ENCODE measurements at regions not wholly inside any gene's neighbourhood (a gene's known extent, or its start where the extent isn't known, plus 50 kb on each side); places are given as distances from the start of the nearest gene placed in this dataset.

DNA sequence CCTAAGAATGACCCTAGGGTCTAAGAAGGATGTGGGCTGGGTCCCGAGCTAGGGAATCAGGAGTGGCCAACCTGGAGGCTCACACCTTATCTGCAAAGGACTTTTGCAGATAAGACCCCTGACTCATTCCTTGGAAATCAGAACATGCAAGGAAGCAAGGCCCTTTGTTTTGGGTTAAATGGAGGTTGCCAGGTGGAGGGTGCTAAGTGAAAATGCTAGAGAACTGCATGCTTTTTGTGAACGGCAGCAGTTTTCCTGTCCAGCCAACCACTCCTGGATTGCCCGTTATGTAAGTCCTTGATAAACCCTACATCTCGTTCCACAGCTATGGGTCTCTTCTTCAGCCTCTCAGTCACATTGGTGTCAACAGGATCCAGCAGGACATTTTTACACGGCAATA, 52.1 kb upstream of the CST7 start:
- no peak for DNase-seq
- H3K4me3 ChIP-seq (ENCODE audit: low read depth, low read length) = no peak overlapping the region
- peaks cover 17% of the 10 kb centered on the region for H3K9me3 ChIP-seq (ENCODE audit: severe bottlenecking)
- H3K36me3 ChIP-seq = no peaks in the 10 kb centered on the region
- TF ChIP-seq, protein P1, sequence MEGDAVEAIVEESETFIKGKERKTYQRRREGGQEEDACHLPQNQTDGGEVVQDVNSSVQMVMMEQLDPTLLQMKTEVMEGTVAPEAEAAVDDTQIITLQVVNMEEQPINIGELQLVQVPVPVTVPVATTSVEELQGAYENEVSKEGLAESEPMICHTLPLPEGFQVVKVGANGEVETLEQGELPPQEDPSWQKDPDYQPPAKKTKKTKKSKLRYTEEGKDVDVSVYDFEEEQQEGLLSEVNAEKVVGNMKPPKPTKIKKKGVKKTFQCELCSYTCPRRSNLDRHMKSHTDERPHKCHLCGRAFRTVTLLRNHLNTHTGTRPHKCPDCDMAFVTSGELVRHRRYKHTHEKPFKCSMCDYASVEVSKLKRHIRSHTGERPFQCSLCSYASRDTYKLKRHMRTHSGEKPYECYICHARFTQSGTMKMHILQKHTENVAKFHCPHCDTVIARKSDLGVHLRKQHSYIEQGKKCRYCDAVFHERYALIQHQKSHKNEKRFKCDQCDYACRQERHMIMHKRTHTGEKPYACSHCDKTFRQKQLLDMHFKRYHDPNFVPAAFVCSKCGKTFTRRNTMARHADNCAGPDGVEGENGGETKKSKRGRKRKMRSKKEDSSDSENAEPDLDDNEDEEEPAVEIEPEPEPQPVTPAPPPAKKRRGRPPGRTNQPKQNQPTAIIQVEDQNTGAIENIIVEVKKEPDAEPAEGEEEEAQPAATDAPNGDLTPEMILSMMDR (IDR thresholded peaks at IDR 0.05; ENCODE audit: low read depth, low read length) = no peak
- no peaks in the 10 kb centered on the region for H3K27me3 ChIP-seq (ENCODE audit: insufficient read depth, low read depth, severe bottlenecking)
- H3K27ac ChIP-seq = no peak overlapping the region

DNA sequence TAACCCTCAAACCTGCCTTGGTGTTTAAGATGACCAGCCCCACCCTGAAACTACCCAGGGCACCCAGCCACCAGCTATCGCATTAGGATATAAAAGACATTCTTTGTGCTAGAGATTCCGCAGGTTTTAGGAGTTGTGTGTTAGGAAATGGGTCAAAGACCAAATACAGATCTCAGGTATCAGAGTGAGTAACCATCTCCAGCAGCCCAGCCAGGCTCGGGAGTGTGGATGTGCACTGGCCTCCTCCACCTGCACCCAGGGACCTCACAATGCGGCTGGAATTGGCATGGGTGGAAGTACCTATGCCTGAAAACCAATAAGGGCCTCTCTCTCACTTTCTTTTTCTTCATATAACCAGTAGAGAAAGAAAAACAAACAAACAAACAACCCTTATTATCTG, 51.1 kb upstream of the CST7 start:
- Histone ChIP-seq H3K27ac (no peak overlapping the region), H3K4me3 (ENCODE audit: low read depth, low read length) (no peak overlapping the region)
- TF ChIP-seq, protein P1 (IDR thresholded peaks at IDR 0.05; ENCODE audit: low read depth, low read length) = no peak

DNA sequence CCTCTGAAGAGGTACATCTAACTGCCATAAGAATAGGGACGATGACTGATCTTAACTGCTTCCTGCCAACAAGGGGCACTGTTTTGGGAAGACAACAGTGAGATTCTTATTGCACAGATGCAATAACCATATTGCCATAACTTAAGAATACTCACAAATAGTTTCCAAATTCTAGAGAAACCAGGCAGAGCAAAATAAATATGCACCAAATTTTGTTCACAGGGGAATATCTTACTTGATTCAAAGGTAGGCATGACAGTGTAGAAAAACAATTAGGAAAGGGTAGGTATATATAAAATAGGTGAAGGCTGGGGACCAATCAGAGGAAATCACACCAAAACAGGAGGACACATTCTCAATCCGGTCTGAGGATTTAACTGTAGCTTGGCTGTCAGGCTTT, 49.9 kb upstream of the CST7 start:
- no peak overlapping the region for H3K27ac ChIP-seq
- TF ChIP-seq, protein P1 (IDR thresholded peaks at IDR 0.05; ENCODE audit: low read depth, low read length) = no peak
- DNase-seq = no peak
- H3K36me3 ChIP-seq = no peaks in the 10 kb centered on the region
- H3K27me3 ChIP-seq (ENCODE audit: insufficient read depth, low read depth, severe bottlenecking) = no peaks in the 10 kb centered on the region
- peaks cover 17% of the 10 kb centered on the region for H3K9me3 ChIP-seq (ENCODE audit: severe bottlenecking)
- no peak overlapping the region for H3K4me3 ChIP-seq (ENCODE audit: low read depth, low read length)

More for the DNA sequence above, 51.1 kb upstream of the CST7 start:
- DNase-seq = no peak
- Histone ChIP-seq H3K9me3 (ENCODE audit: severe bottlenecking) (peaks cover 17% of the 10 kb centered on the region), H3K27me3 (ENCODE audit: insufficient read depth, low read depth, severe bottlenecking) (no peaks in the 10 kb centered on the region), H3K36me3 (no peaks in the 10 kb centered on the region)

All from WERI-Rb-1 (cell line).